AG04450 (cell line): ENCODE measurements at regions not wholly inside any gene's neighbourhood (a gene's known extent, or its start where the extent isn't known, plus 50 kb on each side); places are given as distances from the start of the nearest gene placed in this dataset.

ENCODE experiments used
- CTCF ChIA-PET: fragments of 300-600, 350-600 bp; formaldehyde crosslinking; extraction: SDS; loops from one replicate; lab custom pipeline; 2022; ENCODE audit warnings: antibody characterized with exemption, inconsistent platforms; lab: Charles Lee
- POLR2A ChIA-PET: fragments of 350-600 bp; formaldehyde crosslinking; extraction: SDS; loops from one replicate; lab custom pipeline; 2021; ENCODE audit warnings: antibody characterized with exemption, inconsistent platforms; lab: Yijun Ruan, JAX
- DNase-seq: peaks from one replicate; pipeline ENCODE4 v3.0.0-alpha.2; 2011; ENCODE audit warnings: low read depth, low spot score
- H3K27ac ChIP-seq: one replicate; pipeline ENCODE4 v1.5.1; 2012; ENCODE audit warnings: low read depth, low read length, control low read depth
- H3K27me3 ChIP-seq: one replicate; pipeline ENCODE4 v1.6.0; 2012; ENCODE audit warnings: low read length; ENCODE audit not compliant: control insufficient read depth, insufficient read depth
- H3K4me3 ChIP-seq: 2 replicates; pipeline ENCODE4 v1.5.1; 2011; ENCODE audit warnings: mild to moderate bottlenecking, low read depth, low read length, control low read depth
- H3K9me3 ChIP-seq: 2 replicates; pipeline ENCODE4 v1.5.1; 2012; ENCODE audit warnings: low read length; ENCODE audit not compliant: control insufficient read depth, insufficient read depth
- TF ChIP-seq, protein P1 (sequence below): IDR thresholded peaks from 2 replicates; pipeline ENCODE4 v1.5.1; 2011; ENCODE audit warnings: low read depth, low read length, control low read depth, inconsistent platforms

- Histone ChIP-seq H3K4me3 (no peak overlapping the region), H3K27me3 (no peaks in the 10 kb centered on the region), H3K27ac (no peak overlapping the region), H3K9me3 (no peaks in the 10 kb centered on the region)
- no peak for DNase-seq
- ChIA-PET POLR2A (no interaction called here), CTCF (no interaction called here)
- TF ChIP-seq, protein P1, sequence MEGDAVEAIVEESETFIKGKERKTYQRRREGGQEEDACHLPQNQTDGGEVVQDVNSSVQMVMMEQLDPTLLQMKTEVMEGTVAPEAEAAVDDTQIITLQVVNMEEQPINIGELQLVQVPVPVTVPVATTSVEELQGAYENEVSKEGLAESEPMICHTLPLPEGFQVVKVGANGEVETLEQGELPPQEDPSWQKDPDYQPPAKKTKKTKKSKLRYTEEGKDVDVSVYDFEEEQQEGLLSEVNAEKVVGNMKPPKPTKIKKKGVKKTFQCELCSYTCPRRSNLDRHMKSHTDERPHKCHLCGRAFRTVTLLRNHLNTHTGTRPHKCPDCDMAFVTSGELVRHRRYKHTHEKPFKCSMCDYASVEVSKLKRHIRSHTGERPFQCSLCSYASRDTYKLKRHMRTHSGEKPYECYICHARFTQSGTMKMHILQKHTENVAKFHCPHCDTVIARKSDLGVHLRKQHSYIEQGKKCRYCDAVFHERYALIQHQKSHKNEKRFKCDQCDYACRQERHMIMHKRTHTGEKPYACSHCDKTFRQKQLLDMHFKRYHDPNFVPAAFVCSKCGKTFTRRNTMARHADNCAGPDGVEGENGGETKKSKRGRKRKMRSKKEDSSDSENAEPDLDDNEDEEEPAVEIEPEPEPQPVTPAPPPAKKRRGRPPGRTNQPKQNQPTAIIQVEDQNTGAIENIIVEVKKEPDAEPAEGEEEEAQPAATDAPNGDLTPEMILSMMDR = no peak
Observed at GRCh38 chr1:114259511-114260160, 106.0 kb upstream of the SYT6 start.

- H3K9me3 ChIP-seq = no peaks in the 10 kb centered on the region
- ChIA-PET CTCF (no interaction called here), POLR2A (no interaction called here)
- TF ChIP-seq, protein P1 = no peak
- H3K27ac ChIP-seq = no peak overlapping the region
- no peak for DNase-seq
- no peaks in the 10 kb centered on the region for H3K27me3 ChIP-seq
- H3K4me3 ChIP-seq = no peak overlapping the region
Observed at GRCh38 chr1:114258633-114259032, 105.0 kb upstream of the SYT6 start.

DNA sequence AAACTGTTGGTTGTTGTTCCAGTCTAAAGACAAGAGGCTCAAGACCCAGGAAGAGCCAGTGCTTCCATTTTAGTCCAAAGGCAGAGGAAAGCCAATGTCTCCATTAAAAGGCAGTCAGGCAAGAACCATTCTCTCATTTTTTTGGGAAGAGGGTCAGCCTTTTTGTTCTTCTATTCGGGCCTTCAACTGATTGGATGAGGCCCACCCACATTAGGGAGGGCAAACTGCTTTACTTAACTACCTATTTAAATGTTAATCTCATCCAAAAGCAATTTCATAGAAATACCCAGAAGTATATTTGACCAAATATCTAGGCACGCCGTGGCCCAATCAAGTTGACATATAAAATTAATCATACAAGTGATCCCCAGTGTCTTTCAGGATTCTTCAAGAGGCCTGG lies 104.4 kb upstream of the SYT6 start:
- ChIA-PET POLR2A (no interaction called here), CTCF (no interaction called here)
- DNase-seq = no peak
- Histone ChIP-seq H3K9me3 (no peaks in the 10 kb centered on the region), H3K27me3 (no peaks in the 10 kb centered on the region), H3K27ac (no peak overlapping the region), H3K4me3 (no peak overlapping the region)
- TF ChIP-seq, protein P1 = no peak

DNA sequence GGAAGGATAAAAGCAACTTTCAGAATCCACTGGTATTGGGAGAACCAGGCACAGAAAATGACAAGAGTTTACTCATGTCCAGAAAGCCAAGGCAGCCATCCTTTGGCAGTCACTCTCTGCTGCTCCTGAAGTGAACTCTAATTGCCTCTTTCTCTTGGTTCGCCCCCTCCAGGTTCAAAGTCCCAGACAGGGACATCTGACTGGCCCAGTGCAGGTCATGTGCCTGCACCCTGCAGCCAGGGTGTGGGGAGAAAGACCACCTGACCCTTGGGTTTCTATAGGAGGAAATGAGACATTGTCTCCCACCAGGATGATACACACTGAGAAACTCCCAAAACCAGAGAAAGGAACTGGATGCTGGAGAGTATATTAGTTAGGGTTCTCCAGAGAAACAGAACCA lies 103.9 kb upstream of the SYT6 start:
- Histone ChIP-seq H3K9me3 (no peaks in the 10 kb centered on the region), H3K27me3 (no peaks in the 10 kb centered on the region), H3K27ac (no peak overlapping the region), H3K4me3 (no peak overlapping the region)
- DNase-seq = no peak
- TF ChIP-seq, protein P1 = no peak
- ChIA-PET POLR2A (no interaction called here), CTCF (no interaction called here)

DNA sequence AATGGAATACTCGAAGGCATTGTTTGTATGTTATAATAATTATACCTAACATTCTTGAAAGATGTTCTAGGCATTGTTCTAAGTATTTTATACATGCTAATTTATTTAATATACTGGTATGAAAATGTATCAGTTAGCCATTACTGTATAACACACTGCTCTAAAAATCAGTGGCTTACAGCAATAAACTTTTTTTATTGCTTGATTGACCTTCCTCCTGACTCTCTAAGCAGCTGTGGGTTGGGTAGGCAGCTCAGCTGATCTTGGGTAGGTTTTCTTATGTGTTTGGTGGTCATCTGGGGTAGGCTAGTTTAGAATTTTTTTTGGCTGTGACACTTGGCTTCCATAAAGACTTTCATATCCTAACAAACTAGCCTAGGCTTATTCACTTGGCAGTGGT lies 100.2 kb upstream of the SYT6 start:
- TF ChIP-seq, protein P1 = no peak
- H3K9me3 ChIP-seq = no peaks in the 10 kb centered on the region
- ChIA-PET CTCF (no interaction called here), POLR2A (no interaction called here)
- H3K27ac ChIP-seq = no peak overlapping the region
- H3K4me3 ChIP-seq = no peak overlapping the region
- peaks cover 4% of the 10 kb centered on the region for H3K27me3 ChIP-seq
- DNase-seq = no peak
